K562 (cell line): ENCODE measurements at regions not wholly inside any gene's neighbourhood (a gene's known extent, or its start where the extent isn't known, plus 50 kb on each side); places are given as distances from the start of the nearest gene placed in this dataset.
A peak's percentile ranks its signal among the peaks of the same experiment; 100 is the strongest.

Source experiments
- ATAC-seq: fragments of 200-7000 bp; cut with Tn5 transposase; 3 replicates; pipeline ENCODE4 v1.9.1; 2020; ENCODE audit warnings: moderate library complexity
- BruUV-seq: library from RNA; stranded (reverse); fragments of 400-500 nt; replicated peaks from 2 replicates; lab custom pipeline; 2021; lab: Mats Ljungman, UMichigan
- CTCF ChIA-PET: fragments of 300-600 bp; formaldehyde crosslinking; extraction: SDS; loops from one replicate; lab custom pipeline; 2021; ENCODE audit warnings: low intra/inter-chr PET ratio; lab: Yijun Ruan, JAX
- POLR2A ChIA-PET: fragments of 300-600, 350-650 bp; sonication (Branson Sonifier 250); formaldehyde crosslinking; extraction: SDS; loops from one replicate; lab custom pipeline; 2021; ENCODE audit warnings: antibody characterized with exemption, inconsistent platforms; lab: Yijun Ruan, JAX
- DNase-seq, 4 experiments: peaks; one replicate each; pipeline versions ENCODE4 v3.0.0 to v3.0.0-alpha.2; 2011 to 2018; ENCODE audit warnings: low spot score in 3 of 4, mixed read lengths in 3 of 4; ENCODE audit errors: extremely low read depth in 1 of 4
- FAIRE-seq: peaks from 2 replicates; lab custom pipeline; 2011; peaks lifted over from hg19 to GRCh38; lab: Jason Lieb, UNC
- H2AFZ ChIP-seq: 2 replicates; pipeline ENCODE4 v1.6.0; 2011; ENCODE audit warnings: low read depth, low read length, control low read depth, inconsistent platforms
- H3K27ac ChIP-seq: fragments of 200-600 bp; 3 replicates; pipeline ENCODE4 v1.8.0; 2011; ENCODE audit warnings: low read depth, mild to moderate bottlenecking, control low read depth, inconsistent platforms, low read length, moderate library complexity, mixed read lengths; ENCODE audit errors: extremely low read depth
- H3K27me3 ChIP-seq, 2 experiments: fragments of 300-600 bp in 1 of 2; 2 replicates in 1 of 2; 3 replicates in 1 of 2; pipeline versions ENCODE4 v1.6.0 to v1.8.0; 2011; ENCODE audit warnings: inconsistent platforms in 2 of 2, low read length in 2 of 2, mild to moderate bottlenecking in 1 of 2, mixed read lengths in 1 of 2, moderate library complexity in 1 of 2; ENCODE audit not compliant: control insufficient read depth in 2 of 2, insufficient read depth in 2 of 2
- H3K36me3 ChIP-seq: fragments of 300-600 bp; 3 replicates; pipeline ENCODE4 v1.8.0; 2011; ENCODE audit warnings: mild to moderate bottlenecking, low read length, inconsistent platforms; ENCODE audit not compliant: control insufficient read depth, insufficient read depth
- H3K4me1 ChIP-seq, 2 experiments: fragments of 200-600 bp in 1 of 2; replicated peaks in 1 of 2; 2 replicates in 1 of 2; 3 replicates in 1 of 2; pipeline versions ENCODE4 v1.5.1 to v1.8.0; 2011; ENCODE audit warnings: inconsistent platforms in 2 of 2, low read length in 2 of 2, mild to moderate bottlenecking in 1 of 2, mixed read lengths in 1 of 2, moderate library complexity in 1 of 2; ENCODE audit not compliant: control insufficient read depth in 2 of 2, insufficient read depth in 2 of 2
- H3K4me2 ChIP-seq: 2 replicates; pipeline ENCODE4 v1.6.1; 2011; ENCODE audit warnings: low read length, control low read depth, inconsistent platforms, mixed read lengths; ENCODE audit not compliant: insufficient read depth
- H3K4me3 ChIP-seq: fragments of 200-600 bp; sonication (generic), shearing (Covaris generic); 2 replicates; pipeline ENCODE4 v1.5.1; 2016; ENCODE audit warnings: control low read depth, inconsistent platforms
- H3K79me2 ChIP-seq: fragments of 200-600 bp; 3 replicates; pipeline ENCODE4 v1.8.0; 2011; ENCODE audit warnings: low read length, inconsistent platforms; ENCODE audit not compliant: control insufficient read depth, insufficient read depth
- H3K9ac ChIP-seq, 2 experiments: 2 replicates each; pipeline versions ENCODE4 v1.6.0 to v1.6.1; 2011; ENCODE audit warnings: low read depth in 2 of 2, low read length in 2 of 2, control low read depth in 1 of 2, inconsistent platforms in 1 of 2, mild to moderate bottlenecking in 1 of 2, mixed read lengths in 1 of 2; ENCODE audit not compliant: insufficient read depth in 1 of 2
- H3K9me1 ChIP-seq: one replicate; pipeline ENCODE4 v1.6.0; 2011; ENCODE audit warnings: inconsistent platforms, mild to moderate bottlenecking, low read length, moderate library complexity; ENCODE audit not compliant: control insufficient read depth, insufficient read depth
- H3K9me3 ChIP-seq: replicated peaks from 2 replicates; pipeline ENCODE4 v1.5.1; 2011; ENCODE audit warnings: low read depth, low read length, inconsistent platforms; ENCODE audit not compliant: control insufficient read depth, insufficient read depth
- H4K20me1 ChIP-seq: replicated peaks from 2 replicates; pipeline ENCODE4 v1.6.1; 2011; ENCODE audit warnings: low read length, inconsistent platforms, mixed read lengths; ENCODE audit not compliant: control insufficient read depth, insufficient read depth
- GABPB2 ChIP-seq: fragments of 250-450 bp; sonication (Bioruptor Pico); conservative IDR thresholded peaks from 2 replicates; pipeline ENCODE4 v1.5.1; 2021; ENCODE audit warnings: mild to moderate bottlenecking
- JUN ChIP-seq, 2 experiments: sonication (generic) in 1 of 2; formaldehyde crosslinking in 1 of 2; IDR thresholded peaks; 2 replicates each; pipeline versions ENCODE4 v1.6.1 to v1.8.0; 2012 to 2022; ENCODE audit warnings: borderline replicate concordance in 2 of 2, mild to moderate bottlenecking in 2 of 2, improper control_type of control experiment in 1 of 2, low read depth in 1 of 2, low read length in 1 of 2, missing genetic modification reagents in 1 of 2
- MEF2A ChIP-seq: IDR thresholded peaks from 2 replicates; pipeline ENCODE4 v1.6.1; 2011; ENCODE audit warnings: low read depth, mild to moderate bottlenecking, low read length, moderate library complexity; ENCODE audit not compliant: control insufficient read depth
- NR2C2 ChIP-seq, 2 experiments: fragments of 200-800 bp in 1 of 2; sonication (Bioruptor generic) in 1 of 2; sonication (generic) in 1 of 2; formaldehyde crosslinking in 1 of 2; IDR thresholded peaks; 2 replicates each; pipeline versions ENCODE4 v1.6.1 to v1.8.0; 2016 to 2022; ENCODE audit warnings: mild to moderate bottlenecking in 1 of 2, missing compliant biosample characterization in 1 of 2, missing genetic modification characterization in 1 of 2, missing genetic modification reagents in 1 of 2
- NRF1 ChIP-seq, 2 experiments: fragments of 450-650 bp; IDR thresholded peaks in 1 of 2; conservative IDR thresholded peaks in 1 of 2; 2 replicates each; pipeline ENCODE4 v1.6.1; 2014; ENCODE audit warnings: mild to moderate bottlenecking in 2 of 2
- PCBP1 ChIP-seq: fragments of 200-400 bp; formaldehyde crosslinking; IDR thresholded peaks from 2 replicates; pipeline ENCODE4 v1.6.1; 2018; ENCODE audit warnings: mild to moderate bottlenecking, low read depth, low read length; ENCODE audit not compliant: poor library complexity, severe bottlenecking
- RBM14 ChIP-seq: fragments of 200-400 bp; formaldehyde crosslinking; IDR thresholded peaks from 2 replicates; pipeline ENCODE4 v1.6.1; 2018; ENCODE audit warnings: low read depth, mild to moderate bottlenecking, low read length, moderate library complexity, borderline replicate concordance; ENCODE audit not compliant: insufficient read depth
- TAF15 ChIP-seq: fragments of 200-400 bp; formaldehyde crosslinking; IDR thresholded peaks from 2 replicates; pipeline ENCODE4 v1.6.1; 2017; ENCODE audit warnings: mild to moderate bottlenecking, low read depth, low read length, moderate library complexity
- WGBS: fragments of 100-300 bp; shearing (Covaris generic); methylation state at CpG from one replicate; pipeline ENCODE4 v1.1.6; 2016; ENCODE audit warnings: low coverage, mixed read lengths; ENCODE audit not compliant: insufficient coverage; ENCODE audit errors: missing lambda C conversion rate; 5-methylcytosine and 5-hydroxymethylcytosine counted together
- in situ Hi-C: fragments of 300-500 bp; cut with MboI; formaldehyde crosslinking; loops from 4 replicates; pipeline ENCODE4 v1.15.0; 2018; ENCODE audit warnings: inconsistent platforms, mixed read lengths
- intact Hi-C: fragments of 100-400 bp; cut with micrococcal nuclease; formaldehyde crosslinking; loops from 2 replicates; pipeline ENCODE4 v1.14.2; 2022
- TF ChIP-seq, protein P1 (sequence below): fragments of 450-650 bp; formaldehyde crosslinking; IDR thresholded peaks from 2 replicates; pipeline ENCODE4 v1.4.0; 2022; ENCODE audit warnings: mild to moderate bottlenecking, moderate library complexity
- TF ChIP-seq, protein P2 (sequence below): fragments of 450-650 bp; IDR thresholded peaks from one replicate; pipeline ENCODE4 v1.6.1; 2018; ENCODE audit warnings: mild to moderate bottlenecking, moderate library complexity; ENCODE audit not compliant: partially characterized antibody
- TF ChIP-seq, protein P3 (sequence below), 3 experiments: fragments of 200-800 bp in 1 of 3; sonication (Bioruptor generic) in 1 of 3; sonication (generic) in 1 of 3; formaldehyde crosslinking in 1 of 3; IDR thresholded peaks; 2 replicates each; pipeline versions ENCODE4 v1.6.1 to v1.8.0; 2016 to 2022; ENCODE audit warnings: mild to moderate bottlenecking in 2 of 3, missing compliant biosample characterization in 2 of 3, missing genetic modification characterization in 2 of 3, missing genetic modification reagents in 1 of 3

DNA sequence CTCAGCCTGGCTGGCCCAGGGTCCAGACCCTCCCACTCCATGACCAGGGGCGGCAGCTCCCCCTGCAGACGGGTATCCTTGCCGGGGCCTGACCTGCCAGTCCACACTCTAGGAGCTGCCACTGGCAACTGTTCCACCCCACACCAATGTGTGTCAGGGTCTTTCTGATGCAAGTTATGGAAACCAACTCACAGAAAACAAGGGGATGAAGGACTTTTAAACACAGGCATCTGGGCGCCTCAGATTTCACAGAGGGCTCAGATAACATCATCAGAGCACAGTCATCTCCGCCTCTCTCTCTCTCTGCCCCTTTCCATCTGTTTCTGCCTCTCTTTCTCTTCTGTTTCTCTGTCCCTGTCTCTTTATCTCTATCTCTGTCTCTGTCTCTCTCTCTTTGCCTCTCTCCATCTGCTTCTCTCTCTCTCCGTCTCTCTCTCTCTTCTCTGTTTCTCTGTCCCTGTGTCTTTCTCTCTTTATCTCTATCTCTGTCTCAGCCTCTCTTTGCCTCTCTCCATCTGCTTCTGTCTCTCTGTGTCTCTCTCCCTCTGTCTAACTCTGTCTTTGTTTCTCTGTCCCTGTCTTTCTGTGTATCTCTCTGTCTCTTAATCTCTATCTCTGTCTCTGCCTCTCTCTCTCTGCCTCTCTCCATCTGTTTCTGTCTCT is 67.4 kb upstream of the FBRSL1 start (continued):
- TF ChIP-seq RBM14 = no peak
- no peak for TF ChIP-seq TAF15
- TF ChIP-seq, protein P1, sequence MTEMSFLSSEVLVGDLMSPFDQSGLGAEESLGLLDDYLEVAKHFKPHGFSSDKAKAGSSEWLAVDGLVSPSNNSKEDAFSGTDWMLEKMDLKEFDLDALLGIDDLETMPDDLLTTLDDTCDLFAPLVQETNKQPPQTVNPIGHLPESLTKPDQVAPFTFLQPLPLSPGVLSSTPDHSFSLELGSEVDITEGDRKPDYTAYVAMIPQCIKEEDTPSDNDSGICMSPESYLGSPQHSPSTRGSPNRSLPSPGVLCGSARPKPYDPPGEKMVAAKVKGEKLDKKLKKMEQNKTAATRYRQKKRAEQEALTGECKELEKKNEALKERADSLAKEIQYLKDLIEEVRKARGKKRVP = peak; percentile 93
- TF ChIP-seq NRF1 (conservative IDR thresholded peaks at IDR 0.05 in 1 of 2, IDR thresholded peaks at IDR 0.05 in 1 of 2) = no peak

DNA sequence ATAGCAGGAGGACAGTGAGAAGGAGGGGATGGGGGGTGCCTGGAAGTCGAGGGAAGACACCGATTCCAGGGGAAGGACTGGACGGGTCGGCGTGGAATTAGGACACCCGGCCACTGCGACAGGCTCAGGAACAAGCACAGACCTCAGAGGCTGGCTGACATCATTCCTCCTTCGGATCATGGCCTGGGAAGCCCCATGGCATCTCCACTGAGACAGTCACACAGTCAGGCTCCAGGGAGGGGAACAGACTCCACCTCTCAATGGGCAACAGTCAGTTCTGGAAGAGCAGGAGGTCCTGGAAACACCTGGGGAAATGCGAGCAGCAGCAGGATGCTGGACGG is 67.9 kb upstream of the FBRSL1 start:
- in situ Hi-C loops (no loop called here), intact Hi-C loops (no loop called here)
- 1% methylated on average over 10 of the region's 10 CpGs for WGBS
- H3K4me1 ChIP-seq = peaks cover 2 to 22% of the 10 kb centered on the region in 2 experiments; a peak in 3 of 5 replicates
- no peak; the same call in 2 of the 3 replicates for ATAC-seq
- CTCF ChIA-PET = no interaction called here
- BruUV-seq = no TSS peak
- H3K79me2 ChIP-seq = no peaks in the 10 kb centered on the region
- no peak for FAIRE-seq
- no peak overlapping the region for H3K9ac ChIP-seq
- POLR2A ChIA-PET = interaction anchor here (0.7 kb wide), 1 partner anchor 16 kb away, joined by 4 read pairs; no protein-coding TSS in a partner anchor
- H3K9me1 ChIP-seq = no peaks in the 10 kb centered on the region
- no peak overlapping the region for H3K4me3 ChIP-seq
- H3K36me3 ChIP-seq = no peaks in the 10 kb centered on the region
- no peak overlapping the region for H3K27ac ChIP-seq
- H3K4me2 ChIP-seq = no peak overlapping the region
- H4K20me1 ChIP-seq = no peaks in the 10 kb centered on the region
- peaks cover 15 to 65% of the 10 kb centered on the region in 2 experiments; a peak in 4 of 5 replicates for H3K27me3 ChIP-seq
- peaks cover 5% of the 10 kb centered on the region for H3K9me3 ChIP-seq
- no peak overlapping the region for H2AFZ ChIP-seq
- DNase-seq = no peak
- TF ChIP-seq PCBP1 = no peak
- TF ChIP-seq NR2C2 (CRISPR knock-in tag; IDR thresholded peaks at IDR 0.05) = no peak
- no peak for TF ChIP-seq NR2C2 (tag; IDR thresholded peaks at IDR 0.05)
- TF ChIP-seq JUN (IDR thresholded peaks at IDR 0.05; ENCODE audit: borderline replicate concordance, low read depth, low read length) = no peak
- TF ChIP-seq JUN (CRISPR knock-in tag; IDR thresholded peaks at IDR 0.05; ENCODE audit: borderline replicate concordance) = no peak
- TF ChIP-seq, protein P2, sequence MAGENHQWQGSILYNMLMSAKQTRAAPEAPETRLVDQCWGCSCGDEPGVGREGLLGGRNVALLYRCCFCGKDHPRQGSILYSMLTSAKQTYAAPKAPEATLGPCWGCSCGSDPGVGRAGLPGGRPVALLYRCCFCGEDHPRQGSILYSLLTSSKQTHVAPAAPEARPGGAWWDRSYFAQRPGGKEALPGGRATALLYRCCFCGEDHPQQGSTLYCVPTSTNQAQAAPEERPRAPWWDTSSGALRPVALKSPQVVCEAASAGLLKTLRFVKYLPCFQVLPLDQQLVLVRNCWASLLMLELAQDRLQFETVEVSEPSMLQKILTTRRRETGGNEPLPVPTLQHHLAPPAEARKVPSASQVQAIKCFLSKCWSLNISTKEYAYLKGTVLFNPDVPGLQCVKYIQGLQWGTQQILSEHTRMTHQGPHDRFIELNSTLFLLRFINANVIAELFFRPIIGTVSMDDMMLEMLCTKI = no peak
- TF ChIP-seq, protein P3, sequence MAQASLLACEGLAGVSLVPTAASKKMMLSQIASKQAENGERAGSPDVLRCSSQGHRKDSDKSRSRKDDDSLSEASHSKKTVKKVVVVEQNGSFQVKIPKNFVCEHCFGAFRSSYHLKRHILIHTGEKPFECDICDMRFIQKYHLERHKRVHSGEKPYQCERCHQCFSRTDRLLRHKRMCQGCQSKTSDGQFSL (CRISPR knock-in tag; IDR thresholded peaks at IDR 0.05) = no peak
- TF ChIP-seq, protein P3 (tag; IDR thresholded peaks at IDR 0.05) = peak in 1 of 2 experiments; percentile 35; a peak in 1 of 4 replicates
- TF ChIP-seq GABPB2 (CRISPR knock-in tag) = no peak
- TF ChIP-seq MEF2A = no peak
